CD4-positive, alpha-beta T cell treated with Interleukin-1 beta for 1 hour (primary cell): ENCODE measurements at regions not wholly inside any gene's neighbourhood (a gene's known extent, or its start where the extent isn't known, plus 50 kb on each side); places are given as distances from the start of the nearest gene placed in this dataset.
"Not testable (repeated sequence)": the region's sequence is repeated elsewhere in the genome, so short reads cannot be mapped to it uniquely, and the experiment has no call there.

Source experiments
- DNase-seq, 2 donors: peaks; one replicate each; pipeline ENCODE4 v3.0.0-alpha.2; 2020 to 2022

DNA sequence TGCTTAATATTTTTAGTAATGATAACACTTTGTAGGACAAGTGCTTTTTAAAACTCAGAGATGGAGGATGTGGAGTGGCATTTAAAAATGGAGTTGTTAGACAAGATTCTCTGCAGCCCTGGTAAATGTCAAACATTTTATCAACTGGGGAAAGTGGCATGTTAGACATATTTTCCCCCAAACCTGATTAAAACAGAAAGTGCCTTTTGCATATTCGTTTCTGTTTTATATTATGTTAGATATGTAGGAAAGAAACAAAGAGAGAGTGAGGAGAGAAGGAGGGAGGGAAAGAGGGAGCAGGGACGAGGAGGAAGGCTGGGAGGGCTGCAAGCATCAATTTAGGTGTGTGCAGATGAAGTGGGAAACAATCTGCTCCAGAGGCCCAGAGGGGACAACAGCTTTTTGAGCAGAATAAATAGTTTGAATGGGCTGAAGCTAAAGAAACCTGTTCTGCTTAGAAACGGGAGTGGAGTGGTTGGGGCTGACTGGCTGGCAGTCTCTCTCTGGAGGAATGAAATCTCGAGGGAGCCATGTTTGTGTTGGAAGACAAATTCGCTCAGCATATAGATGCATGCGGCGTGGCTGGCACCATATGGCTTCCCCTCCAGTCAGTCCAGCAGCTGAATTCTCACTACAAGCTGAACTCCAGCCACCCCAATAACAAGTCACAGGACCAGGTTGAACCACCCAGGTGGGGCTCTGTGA, 502.2 kb downstream of the AJAP1 start:
- no peak for DNase-seq

DNA sequence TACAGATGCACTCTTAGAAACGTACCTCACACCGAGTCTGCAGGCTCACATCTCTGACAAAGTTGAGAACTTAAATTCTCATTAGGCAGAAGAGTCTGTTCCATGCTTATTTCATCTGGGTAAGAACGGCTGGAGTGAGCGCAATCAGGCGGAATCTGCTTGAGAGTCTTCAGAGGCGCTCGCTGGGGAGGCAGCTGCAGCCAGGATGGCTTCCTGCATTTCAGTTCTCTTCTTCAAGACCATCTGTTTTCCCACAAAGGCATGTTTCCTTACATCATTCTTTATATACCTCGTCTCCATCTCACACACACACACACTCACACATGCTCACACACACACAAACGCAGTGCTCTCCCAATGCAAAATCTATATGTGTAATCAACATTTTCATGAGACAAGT, 497.1 kb downstream of the AJAP1 start:
- no peak for DNase-seq

DNA sequence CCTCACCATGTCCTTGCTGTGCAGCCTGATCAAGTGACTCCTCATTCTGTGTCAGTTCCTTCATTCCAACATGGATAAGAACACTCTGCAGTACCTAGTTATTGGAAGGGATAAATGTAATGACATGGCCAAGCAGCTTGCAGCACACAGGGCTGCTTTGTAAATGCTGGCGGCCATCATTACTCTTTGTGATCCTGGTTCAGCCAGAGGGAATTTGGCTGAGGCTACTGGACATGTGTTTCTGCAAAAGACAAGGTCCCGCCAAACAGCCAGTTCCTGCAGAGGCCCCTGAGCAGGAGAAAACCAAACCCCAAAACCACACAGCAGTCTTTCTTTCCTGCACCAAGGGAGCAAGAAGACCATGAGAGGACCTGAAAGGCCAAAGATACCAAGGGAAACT, 495.8 kb downstream of the AJAP1 start:
- DNase-seq, result no peak

DNA sequence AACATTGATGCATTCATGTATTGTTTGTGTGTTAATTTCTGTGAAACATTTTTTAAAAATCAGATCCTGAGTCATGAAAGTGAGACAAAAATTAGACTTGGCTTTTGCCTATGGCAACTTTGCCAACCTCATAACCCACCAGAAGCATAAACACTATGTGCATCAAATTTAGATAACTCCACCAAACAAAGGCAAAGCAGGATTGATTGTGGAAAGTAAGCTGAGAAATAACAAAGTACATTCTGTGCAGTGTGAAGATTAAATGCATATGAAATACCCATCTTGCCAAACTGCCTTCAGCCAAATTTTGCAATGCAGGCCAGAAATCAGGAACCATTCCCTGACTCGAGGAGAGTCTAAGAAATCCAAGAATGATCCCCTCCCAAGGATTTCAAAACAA, 493.4 kb downstream of the AJAP1 start:
- no peak for DNase-seq

DNA sequence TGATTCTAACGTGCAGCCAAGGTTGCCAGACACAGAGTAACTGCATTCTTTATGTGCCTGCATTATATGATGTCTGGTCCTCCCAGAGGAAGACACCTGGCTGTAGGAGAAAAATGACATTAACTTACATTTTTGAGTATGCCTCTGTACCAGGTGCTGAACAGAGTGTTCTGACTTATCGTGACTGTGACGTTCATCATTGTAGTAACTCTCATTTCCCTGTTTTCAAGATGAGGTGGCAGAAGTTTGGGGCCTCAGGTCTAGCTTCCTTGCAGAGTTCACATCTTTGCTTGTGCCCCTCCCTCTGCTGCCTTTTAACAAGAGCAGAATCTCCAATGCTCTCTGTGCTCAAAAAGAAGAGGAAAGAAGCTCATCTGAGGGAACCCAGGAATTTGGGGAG, 488.0 kb downstream of the AJAP1 start:
- no peak for DNase-seq

DNA sequence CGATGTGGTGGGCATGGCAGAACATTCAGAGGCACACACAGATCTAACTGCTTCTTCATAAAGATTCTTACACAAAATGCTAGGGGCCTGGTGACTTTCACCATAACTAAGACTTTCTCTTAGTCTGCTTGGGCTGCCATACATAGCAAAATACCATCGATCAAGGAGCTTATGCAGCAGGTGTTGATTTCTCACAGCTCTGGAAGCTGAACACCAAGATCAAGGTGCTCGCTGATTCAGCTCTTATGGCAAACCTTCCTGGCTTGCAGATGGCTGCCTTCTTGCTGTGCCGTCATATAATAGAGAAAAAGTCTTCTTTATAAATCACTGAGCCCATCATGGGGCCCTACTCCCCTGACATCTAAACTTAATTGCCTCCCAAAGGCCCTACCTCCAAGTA, 487.3 kb downstream of the AJAP1 start:
- DNase-seq, result no peak

DNA sequence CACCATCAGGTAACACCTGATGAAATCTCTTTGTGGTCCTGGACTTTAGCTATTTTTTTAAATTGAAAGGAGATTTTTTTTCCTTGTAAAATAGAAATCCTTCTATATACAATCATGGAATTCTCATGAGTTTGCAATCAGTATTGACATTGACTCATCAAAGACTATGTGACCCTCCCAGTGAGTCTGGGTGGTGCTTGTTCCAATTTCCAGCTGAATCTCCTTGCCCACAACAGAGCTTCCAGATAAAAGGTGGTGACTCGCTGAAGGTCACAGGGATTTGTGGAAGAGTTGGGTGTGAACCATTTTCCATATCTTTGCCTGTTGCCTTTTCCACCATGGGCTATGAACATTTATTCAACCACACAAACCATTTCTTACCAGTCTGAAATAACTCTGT, 486.6 kb downstream of the AJAP1 start:
- no peak for DNase-seq

DNA sequence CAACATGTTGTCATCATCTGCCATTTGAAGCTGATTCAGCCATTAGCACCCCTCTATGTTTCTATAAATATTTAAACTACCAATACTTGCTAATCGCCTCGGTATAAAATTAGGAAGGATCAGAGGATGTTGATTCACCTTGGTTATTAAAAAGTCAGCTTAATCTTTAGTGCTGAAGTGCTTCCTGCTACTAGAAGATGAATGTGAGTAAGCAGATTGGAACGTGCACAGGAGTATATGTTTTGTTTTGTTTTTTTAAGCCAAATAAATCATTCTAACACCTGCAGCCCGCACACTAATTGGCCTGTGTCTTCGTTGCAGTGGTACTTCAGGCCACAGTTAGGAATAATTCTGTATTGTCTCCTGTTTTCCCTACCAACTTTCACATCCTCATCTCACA, 485.7 kb downstream of the AJAP1 start:
- DNase-seq, result no peak

DNA sequence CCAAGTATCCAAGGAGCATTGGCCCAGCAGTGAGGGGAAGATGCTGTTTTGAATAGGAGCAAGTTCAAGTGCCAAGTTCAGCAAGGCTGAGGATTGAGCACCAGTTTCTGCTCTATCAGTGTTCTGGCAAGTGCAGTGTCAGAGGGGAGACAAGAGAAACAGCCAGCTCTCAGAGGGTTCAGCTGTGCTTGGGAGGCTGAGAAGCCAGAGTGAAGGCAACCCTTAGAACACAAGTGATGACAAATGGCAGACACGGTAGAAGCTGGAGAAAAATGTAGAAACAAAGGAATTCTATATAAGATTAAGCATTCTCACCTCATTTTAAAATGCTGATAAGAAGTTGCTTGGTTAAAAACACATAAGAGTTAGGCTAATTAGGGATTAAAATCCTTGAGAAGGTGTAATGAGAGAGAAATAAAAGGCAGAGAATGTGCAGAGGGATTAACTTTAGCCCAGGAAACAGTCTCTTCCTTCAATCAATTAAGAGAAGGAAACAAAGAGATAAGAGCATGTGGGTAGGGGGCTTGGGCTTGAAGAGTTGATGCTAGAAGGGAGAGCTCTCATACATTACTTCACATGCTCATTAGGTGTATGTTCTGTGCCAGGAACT, 475.4 kb downstream of the AJAP1 start:
- DNase-seq, result no peak

DNA sequence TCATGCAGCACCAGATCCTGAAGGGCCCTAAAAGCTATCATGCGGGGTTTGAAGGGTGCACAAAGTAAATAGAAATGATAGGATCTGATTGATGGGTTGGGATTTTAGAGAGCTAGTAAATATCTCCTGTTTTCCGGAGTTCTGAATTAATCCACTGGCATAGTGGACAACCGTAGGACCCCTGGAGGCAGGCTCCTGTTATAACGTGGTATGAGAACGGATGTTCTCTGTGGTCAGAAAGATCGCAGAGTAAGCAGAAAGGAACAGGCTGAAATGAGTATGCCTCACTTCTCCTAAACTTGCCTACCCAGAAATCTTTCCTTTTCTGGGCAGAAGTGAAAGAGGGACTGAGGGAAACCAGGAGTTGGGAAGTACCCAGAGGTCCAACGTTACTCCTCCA, 470.8 kb downstream of the AJAP1 start:
- no peak for DNase-seq

DNA sequence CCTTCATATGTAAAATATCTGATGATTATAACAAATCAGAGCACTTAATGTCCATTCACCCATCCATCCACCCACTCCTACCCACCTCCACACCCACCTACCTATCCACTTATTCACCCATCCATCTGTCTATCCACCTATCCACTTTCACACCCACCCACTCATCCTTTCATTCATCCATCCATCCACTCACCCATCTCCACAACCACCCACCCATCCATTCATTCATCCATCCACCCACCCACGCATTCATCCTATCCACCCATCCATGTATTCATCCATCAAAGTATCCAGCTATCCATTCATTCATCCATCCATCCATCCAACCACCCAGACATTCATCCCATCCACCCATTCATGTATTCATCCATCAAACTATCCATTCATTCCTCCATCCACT, 466.1 kb downstream of the AJAP1 start:
- DNase-seq, result no peak

DNA sequence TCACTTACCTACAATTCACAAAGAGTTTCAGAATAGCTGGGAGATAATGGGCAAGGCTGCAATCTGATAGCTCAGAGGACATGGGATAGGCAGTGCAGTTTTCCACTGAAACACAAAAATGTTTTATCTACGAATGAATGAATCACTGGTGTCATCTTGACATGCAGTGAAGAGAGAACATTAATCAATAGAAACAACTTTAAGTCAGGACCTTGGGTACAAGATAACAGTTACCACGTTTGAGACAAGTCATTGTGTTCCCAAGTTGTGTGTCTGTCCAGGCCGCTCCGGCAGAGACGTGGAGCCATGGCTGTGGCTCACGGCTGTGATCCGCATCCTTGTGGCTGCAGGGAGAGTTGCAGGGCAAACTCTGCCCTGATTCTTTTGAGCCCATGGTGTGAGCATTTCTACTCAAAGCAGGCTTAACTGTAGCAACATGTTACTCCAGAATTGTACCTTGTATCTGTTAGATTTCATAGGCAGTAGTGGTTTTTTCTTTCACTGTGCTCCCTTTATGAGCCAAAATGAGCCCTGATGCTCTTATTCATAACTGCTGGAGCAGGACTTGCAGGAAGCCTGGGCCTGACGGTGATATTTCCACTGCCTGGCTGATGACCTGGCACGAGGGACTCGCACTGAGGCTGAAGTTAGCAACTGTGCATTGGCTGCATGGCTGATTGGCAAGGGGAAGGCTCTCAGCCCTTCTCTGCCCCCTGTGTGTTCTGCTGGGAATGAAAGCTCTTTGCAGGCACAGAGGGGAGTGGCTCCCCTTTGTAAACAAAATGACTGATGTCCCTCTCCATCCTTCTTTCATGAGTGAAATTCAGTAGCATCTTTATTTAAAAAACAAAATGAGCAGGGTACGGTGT, 465.2 kb downstream of the AJAP1 start:
- DNase-seq, result no peak

DNA sequence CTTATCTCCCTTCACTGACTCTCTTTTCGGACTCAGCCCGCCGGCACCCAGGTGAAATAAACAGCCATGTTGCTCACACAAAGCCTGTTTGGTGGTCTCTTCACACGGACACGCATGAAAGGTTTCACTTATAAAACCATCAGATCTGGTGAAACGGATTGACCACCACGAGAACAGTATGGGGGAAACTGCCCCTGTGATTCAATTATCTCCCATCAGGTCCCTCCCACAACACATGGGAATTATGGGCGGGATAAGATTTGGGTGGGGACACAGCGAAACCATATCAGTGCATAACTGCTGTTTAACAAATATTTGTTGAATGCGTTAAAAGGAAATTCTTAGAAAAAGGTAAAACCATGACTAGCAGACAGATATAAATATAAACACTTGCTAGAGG, 464.4 kb downstream of the AJAP1 start:
- DNase-seq, result not testable (repeated sequence)

DNA sequence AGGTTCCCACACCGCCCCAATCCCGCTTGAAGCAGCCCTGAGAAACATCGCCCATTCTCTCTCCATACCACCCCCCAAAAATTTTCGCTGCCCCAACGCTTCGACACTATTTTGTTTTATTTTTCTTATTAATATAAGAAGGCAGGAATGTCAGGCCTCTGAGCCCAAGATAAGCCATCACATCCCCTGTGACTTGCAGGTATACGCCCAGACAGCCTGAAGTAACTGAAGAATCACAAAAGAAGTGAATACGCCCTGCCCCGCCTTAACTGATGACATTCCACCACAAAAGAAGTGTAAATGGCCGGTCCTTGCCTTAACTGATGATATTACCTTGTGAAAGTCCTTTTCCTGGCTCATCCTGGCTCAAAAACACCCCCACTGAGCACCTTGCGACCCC, 463.9 kb downstream of the AJAP1 start:
- not testable (repeated sequence) for DNase-seq

DNA sequence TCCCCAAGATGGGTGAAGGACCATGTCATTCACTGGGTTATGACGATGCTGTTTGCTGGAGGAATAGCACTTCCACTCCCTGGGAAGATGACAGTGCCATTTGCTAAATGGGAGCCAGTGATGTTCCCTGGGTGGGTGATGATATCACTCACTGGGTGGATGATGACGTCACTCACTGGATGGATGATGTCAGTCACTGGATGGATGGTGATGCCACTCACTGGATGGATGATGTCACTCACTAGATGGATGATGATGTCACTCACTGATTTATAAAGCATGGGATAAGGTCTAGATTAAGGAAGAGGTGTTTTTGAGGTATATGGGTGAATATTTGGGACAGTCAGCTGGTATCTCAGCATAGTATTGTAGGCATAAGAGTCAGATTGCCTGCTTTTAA, 457.2 kb downstream of the AJAP1 start:
- DNase-seq, result no peak

DNA sequence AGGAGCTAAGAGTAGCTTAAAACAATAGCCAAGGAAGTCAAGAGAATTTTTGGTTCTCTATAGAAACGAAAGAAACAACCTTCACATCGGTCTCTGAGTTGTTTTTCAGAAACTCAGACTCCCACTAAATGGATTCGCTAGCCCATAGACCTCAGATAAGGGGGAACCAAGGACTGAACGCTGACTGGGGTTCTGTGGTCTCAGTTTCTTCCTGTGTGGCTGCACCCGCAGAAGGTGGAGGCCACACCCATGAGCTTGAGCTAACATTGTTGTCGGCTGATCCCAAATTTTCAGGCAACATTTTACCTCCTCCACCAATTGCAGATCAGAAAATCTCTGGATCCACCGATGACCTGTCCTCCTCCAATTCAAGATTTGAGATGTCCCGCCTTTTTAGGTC, 456.1 kb downstream of the AJAP1 start:
- no peak for DNase-seq

DNA sequence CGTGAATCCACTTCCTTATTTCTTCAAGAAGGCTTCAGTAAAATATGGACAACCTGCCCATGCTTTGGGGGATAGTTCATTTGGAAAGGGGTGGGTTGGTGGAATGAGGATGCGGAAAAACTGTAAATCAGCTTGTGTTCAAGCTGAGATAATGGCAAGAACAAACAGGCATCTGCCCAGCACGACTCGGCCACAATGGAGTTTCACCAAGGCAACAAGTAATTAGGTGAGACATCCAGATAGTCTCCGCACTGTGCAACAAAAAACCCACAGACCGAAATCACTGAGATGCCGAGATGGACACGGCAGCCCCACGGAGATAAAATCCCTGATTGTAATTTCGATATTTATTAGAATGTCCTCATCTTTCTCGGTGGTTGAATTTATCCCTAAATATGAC, 455.2 kb downstream of the AJAP1 start:
- no peak for DNase-seq

DNA sequence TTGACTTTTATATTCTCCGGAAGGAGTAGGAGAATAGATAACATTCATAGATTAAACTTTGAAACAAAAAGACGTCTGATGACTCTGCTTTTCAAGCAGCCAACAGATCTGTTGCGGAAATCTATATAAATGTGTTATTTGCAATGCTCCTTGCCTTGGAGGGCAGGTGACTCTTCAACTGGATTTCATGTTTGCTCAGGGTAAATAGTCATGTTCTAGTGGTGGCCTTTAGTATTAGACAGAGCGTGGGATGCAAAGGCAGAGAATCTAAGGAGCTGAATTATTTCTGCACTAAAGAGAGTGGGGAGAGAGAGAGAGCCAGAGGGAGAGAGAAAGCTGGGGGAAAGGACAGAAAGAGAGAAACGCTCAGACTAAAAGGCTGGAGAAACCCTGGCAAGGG, 454.3 kb downstream of the AJAP1 start:
- DNase-seq, result no peak

DNA sequence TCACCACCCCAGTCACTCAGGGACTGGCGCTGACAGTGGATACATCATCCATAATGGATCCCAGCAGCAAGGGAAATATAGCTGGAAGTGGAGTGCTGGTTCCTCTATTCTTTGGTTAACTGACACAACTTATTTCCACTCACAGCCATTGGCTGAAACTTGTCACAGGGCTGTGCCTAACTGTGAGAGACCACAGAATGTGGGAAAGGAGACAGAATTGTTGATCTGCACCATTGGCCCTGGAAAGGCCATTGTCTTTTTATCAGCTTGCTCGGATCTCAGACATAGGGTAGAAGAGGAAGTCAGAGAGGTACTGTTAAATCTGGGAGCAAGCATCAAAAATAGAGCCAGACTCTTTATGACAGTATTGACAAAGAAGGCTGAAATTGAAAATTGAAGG, 451.3 kb downstream of the AJAP1 start:
- no peak for DNase-seq

DNA sequence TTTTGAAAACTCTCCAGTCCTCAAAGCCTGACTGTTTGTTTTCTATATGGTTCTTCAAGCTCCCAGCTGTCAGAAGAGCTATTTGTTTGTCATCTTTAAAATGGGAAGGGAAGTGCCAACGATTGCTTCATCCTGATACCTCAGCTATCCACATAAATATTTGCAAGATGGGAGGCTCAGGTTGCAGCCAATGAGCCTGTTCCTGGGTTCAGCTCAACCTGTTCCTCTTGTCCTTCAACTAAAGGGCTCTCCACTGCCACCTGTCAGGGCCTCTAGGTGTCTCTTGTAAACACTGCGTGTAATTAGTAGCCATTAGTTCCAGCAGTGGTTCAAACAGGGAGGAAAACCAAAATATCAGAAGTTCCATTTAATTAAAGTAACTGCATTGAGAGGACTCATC, 445.1 kb downstream of the AJAP1 start:
- DNase-seq, result no peak

DNA sequence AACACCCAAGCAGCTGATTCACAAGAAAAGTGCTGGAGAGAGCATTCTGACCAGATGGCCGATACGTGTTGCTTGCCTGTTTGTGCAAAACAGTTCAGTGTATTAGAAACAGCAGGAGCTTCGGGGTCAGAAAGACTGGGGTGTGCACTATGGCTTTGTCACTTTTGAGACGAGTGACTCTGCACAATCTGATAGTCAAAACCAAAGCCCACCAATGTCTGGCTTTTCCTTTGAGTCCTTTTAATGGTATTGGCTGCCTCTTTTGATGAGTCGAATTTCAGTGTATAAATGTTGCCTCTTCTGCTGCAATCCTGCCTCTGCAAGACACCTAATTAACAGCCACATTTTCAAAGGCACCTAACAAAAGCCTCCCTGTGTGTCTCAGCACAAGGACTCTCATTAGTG, 444.6 kb downstream of the AJAP1 start:
- DNase-seq, result no peak

DNA sequence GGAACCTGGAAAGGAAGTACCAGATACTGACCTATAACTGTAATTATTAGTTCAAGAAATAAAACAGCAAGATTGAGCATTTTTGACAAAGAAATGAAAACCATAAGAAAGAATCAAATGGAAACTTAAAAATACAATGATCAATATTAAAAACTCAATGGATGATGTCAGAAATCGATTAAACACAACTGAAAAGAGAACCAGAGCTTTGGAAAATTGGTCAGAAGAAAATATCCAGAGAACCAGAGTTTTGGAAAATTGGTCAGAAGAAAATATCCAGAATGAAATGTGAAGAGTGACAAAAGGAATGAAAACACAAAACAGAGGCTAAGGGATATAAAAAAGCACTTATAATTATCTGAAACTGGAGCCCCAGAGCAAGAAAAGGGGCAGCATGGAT, 438.6 kb downstream of the AJAP1 start:
- DNase-seq, result no peak

DNA sequence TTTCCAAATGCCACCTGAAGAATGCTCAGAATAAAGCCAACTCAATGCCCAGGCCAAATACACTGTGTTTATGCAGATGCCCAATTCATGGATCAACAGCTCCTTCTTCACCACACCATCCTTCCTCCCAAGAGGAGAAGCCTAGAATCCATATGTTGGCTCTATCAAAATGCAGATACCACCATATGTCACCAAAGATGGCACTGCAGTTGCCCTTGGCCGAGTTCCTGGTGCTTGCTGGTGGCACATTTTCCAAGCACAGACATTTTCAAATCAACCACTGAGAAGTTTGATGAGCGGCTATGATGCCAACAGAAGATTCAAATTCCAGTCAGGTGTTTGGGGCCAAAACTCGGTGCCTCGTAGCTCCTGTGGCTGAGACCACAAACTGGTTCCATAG, 430.3 kb downstream of the AJAP1 start:
- no peak for DNase-seq

DNA sequence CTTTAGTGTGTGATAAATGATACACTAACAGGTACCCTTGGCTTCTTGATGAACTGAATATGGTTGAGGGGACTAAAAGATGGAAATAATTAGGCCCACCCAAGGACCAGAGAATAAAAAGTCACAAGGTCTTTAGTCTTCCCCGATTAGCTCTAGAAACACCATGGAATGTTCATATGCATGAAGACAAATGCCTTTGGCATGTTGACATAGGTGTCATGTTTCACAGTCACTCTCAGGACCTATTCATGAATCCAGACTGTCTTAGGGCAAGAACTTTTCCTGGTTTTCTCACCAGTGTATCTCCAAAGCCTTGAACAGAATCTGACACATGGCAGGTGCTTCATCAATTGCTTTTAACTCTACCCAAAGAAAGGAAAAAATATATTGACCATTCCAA, 412.8 kb downstream of the AJAP1 start:
- no peak for DNase-seq
